ENCODE measurements at regions not wholly inside any gene's neighbourhood (a gene's known extent, or its start where the extent isn't known, plus 50 kb on each side); places are given as distances from the start of the nearest gene placed in this dataset.

DNA sequence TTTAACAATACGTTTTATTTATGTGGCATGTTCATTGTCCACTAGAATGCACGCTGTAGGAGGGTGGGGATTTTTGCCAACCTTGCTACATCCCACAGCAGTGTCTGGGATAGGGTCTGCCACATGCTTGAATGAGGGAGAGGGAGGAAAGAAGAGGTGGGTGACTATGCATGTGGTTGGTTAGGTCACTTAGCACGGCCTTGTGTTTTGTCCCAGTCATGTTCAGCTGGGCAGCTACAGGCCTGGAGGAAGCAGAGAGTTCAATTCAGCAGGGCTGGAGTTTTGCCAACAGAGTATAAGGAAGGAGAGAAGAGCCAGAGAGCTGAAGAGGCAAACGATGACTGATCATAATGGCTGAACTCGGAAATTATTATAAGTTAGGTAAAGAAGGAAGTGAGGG lies 268.4 kb upstream of the NSMCE3 start:
- Histone ChIP-seq H2AFZ (ENCODE audit: control insufficient read depth, low read length) (no peak overlapping the region), H3K9ac (ENCODE audit: control insufficient read depth, extremely low read depth, insufficient read depth, low read length) (no peak overlapping the region), H3K4me1 (ENCODE audit: control insufficient read depth, extremely low read depth, insufficient read depth, low read length) (no peaks in the 10 kb centered on the region), H3K36me3 (ENCODE audit: control insufficient read depth in 2 of 2, extremely low read depth in 1 of 2, insufficient read depth in 2 of 2, low read length in 2 of 2) (no peaks in the 10 kb centered on the region), H3K4me2 (ENCODE audit: control insufficient read depth, extremely low read depth, insufficient read depth, low read depth, low read length) (no peak overlapping the region), H3K79me2 (ENCODE audit: control insufficient read depth, insufficient read depth, low read length) (no peaks in the 10 kb centered on the region), H3K9me1 (ENCODE audit: control insufficient read depth, extremely low read depth, insufficient read depth, low read length) (no peaks in the 10 kb centered on the region), H4K20me1 (ENCODE audit: control insufficient read depth, extremely low read depth, insufficient read depth, low read length) (no peaks in the 10 kb centered on the region), H3K4me3 (ENCODE audit: control insufficient read depth in 2 of 3, extremely low read depth in 1 of 3, insufficient read depth in 2 of 3, low read depth in 1 of 3, low read length in 3 of 3) (no peak overlapping the region), H3K27me3 (ENCODE audit: control insufficient read depth, extremely low read depth, insufficient read depth, low read length) (no peaks in the 10 kb centered on the region), H3K27ac (ENCODE audit: control insufficient read depth, insufficient read depth, low read length) (no peak overlapping the region), H3K9me3 (ENCODE audit: control insufficient read depth, low read depth, low read length) (no peaks in the 10 kb centered on the region)
- FAIRE-seq (no peak), DNase-seq (ENCODE audit: low read depth, low spot score) (no peak)
- dilution Hi-C loops (cut with MboI; ENCODE audit: extremely low pct_ligation_motif_present, low sequenced_read_pairs), result no loop called here
- TF ChIP-seq, protein P1, sequence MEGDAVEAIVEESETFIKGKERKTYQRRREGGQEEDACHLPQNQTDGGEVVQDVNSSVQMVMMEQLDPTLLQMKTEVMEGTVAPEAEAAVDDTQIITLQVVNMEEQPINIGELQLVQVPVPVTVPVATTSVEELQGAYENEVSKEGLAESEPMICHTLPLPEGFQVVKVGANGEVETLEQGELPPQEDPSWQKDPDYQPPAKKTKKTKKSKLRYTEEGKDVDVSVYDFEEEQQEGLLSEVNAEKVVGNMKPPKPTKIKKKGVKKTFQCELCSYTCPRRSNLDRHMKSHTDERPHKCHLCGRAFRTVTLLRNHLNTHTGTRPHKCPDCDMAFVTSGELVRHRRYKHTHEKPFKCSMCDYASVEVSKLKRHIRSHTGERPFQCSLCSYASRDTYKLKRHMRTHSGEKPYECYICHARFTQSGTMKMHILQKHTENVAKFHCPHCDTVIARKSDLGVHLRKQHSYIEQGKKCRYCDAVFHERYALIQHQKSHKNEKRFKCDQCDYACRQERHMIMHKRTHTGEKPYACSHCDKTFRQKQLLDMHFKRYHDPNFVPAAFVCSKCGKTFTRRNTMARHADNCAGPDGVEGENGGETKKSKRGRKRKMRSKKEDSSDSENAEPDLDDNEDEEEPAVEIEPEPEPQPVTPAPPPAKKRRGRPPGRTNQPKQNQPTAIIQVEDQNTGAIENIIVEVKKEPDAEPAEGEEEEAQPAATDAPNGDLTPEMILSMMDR (optimal IDR thresholded peaks at IDR 0.05 in 1 of 3, IDR thresholded peaks at IDR 0.05 in 1 of 3, conservative IDR thresholded peaks at IDR 0.05 in 1 of 3; ENCODE audit: extremely low read depth in 1 of 3, insufficient read depth in 2 of 3, low read length in 3 of 3), result no peak
- no peak for TF ChIP-seq EZH2 (IDR thresholded peaks at IDR 0.05; ENCODE audit: low read length)

DNA sequence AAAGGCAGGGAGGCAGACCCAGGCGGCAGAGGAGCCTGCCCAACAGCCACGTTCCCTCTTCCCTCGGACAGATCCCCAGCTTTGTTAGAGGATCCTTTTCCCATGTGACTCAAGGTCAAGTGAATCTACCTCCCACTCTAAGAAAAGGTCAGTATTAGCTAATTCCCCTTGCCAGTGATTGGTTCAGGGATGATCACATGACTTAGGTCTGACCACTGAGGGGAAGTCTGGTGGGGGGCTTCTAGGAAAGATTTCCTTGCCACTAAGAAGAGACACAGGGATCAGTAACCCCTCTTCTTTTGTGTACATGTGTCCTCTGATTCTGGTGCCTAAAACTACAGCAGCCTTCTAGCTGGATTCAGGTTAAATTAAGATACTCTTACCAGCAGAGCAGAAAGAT lies 266.3 kb upstream of the NSMCE3 start:
- Histone ChIP-seq H4K20me1 (ENCODE audit: control insufficient read depth, extremely low read depth, insufficient read depth, low read length) (no peaks in the 10 kb centered on the region), H3K4me3 (ENCODE audit: control insufficient read depth in 2 of 3, extremely low read depth in 1 of 3, insufficient read depth in 2 of 3, low read depth in 1 of 3, low read length in 3 of 3) (no peak overlapping the region), H2AFZ (ENCODE audit: control insufficient read depth, low read length) (no peak overlapping the region), H3K36me3 (ENCODE audit: control insufficient read depth in 2 of 2, extremely low read depth in 1 of 2, insufficient read depth in 2 of 2, low read length in 2 of 2) (no peaks in the 10 kb centered on the region), H3K4me2 (ENCODE audit: control insufficient read depth, extremely low read depth, insufficient read depth, low read depth, low read length) (no peak overlapping the region), H3K9me1 (ENCODE audit: control insufficient read depth, extremely low read depth, insufficient read depth, low read length) (no peaks in the 10 kb centered on the region), H3K4me1 (ENCODE audit: control insufficient read depth, extremely low read depth, insufficient read depth, low read length) (no peaks in the 10 kb centered on the region), H3K9ac (ENCODE audit: control insufficient read depth, extremely low read depth, insufficient read depth, low read length) (no peak overlapping the region), H3K9me3 (ENCODE audit: control insufficient read depth, low read depth, low read length) (no peaks in the 10 kb centered on the region), H3K27ac (ENCODE audit: control insufficient read depth, insufficient read depth, low read length) (no peak overlapping the region), H3K27me3 (ENCODE audit: control insufficient read depth, extremely low read depth, insufficient read depth, low read length) (no peaks in the 10 kb centered on the region), H3K79me2 (ENCODE audit: control insufficient read depth, insufficient read depth, low read length) (no peaks in the 10 kb centered on the region)
- no peak for DNase-seq (ENCODE audit: low read depth, low spot score)
- dilution Hi-C loops (cut with MboI; ENCODE audit: extremely low pct_ligation_motif_present, low sequenced_read_pairs), result no loop called here
- no peak for FAIRE-seq
- no peak for TF ChIP-seq EZH2 (IDR thresholded peaks at IDR 0.05; ENCODE audit: low read length)
- TF ChIP-seq, protein P1 (optimal IDR thresholded peaks at IDR 0.05 in 1 of 3, IDR thresholded peaks at IDR 0.05 in 1 of 3, conservative IDR thresholded peaks at IDR 0.05 in 1 of 3; ENCODE audit: extremely low read depth in 1 of 3, insufficient read depth in 2 of 3, low read length in 3 of 3), result no peak
